Mucosa of descending colon (tissue), 3 donors: ENCODE measurements at regions not wholly inside any gene's neighbourhood (a gene's known extent, or its start where the extent isn't known, plus 50 kb on each side); places are given as distances from the start of the nearest gene placed in this dataset.

ENCODE experiments used
- ATAC-seq: fragments of 200-7000 bp; cut with Tn5 transposase; one replicate; pipeline ENCODE4 v1.9.1; 2020; ENCODE audit warnings: mild to moderate bottlenecking, moderate library complexity
- DNase-seq, 3 donors: peaks; one replicate each; pipeline ENCODE4 v3.0.0-alpha.2; 2020
- H3K36me3 ChIP-seq: fragments of 200-600 bp; one replicate; pipeline ENCODE4 v1.8.0; 2021; ENCODE audit warnings: low read depth, mild to moderate bottlenecking
- H3K4me1 ChIP-seq: fragments of 200-600 bp; one replicate; pipeline ENCODE4 v1.8.0; 2021; ENCODE audit warnings: low read depth, mild to moderate bottlenecking
- H3K4me3 ChIP-seq: fragments of 200-600 bp; one replicate; pipeline ENCODE4 v1.8.0; 2021; ENCODE audit warnings: mild to moderate bottlenecking
- H3K9me3 ChIP-seq: fragments of 200-600 bp; one replicate; pipeline ENCODE4 v1.8.0; 2021; ENCODE audit warnings: mild to moderate bottlenecking
- CTCF ChIP-seq: fragments of 200-600 bp; IDR thresholded peaks from one replicate; pipeline ENCODE4 v1.8.0; 2022; ENCODE audit warnings: antibody characterized with exemption, mild to moderate bottlenecking
- intact Hi-C, 2 donors: fragments of 100-400 bp; cut with DNase I in 1 of 2; cut with micrococcal nuclease in 1 of 2; formaldehyde crosslinking; loops; one replicate each; pipeline versions ENCODE4 v1.11.0 to v1.11.1; 2022; cut with DNase I, micrococcal nuclease
- donor health status: DM: no; HTN: no; CAD: no; lungs with moderate emphysema.
- donor health status: DM: no; HTN: no; CAD: no.
- donor health status: DM: no; HTN: yes; CAD: no.

GRCh38 chr7:130972201-130972600, 238.2 kb upstream of the KLF14 start:
- no peaks in the 10 kb centered on the region for H3K36me3 ChIP-seq
- peaks cover 4% of the 10 kb centered on the region for H3K9me3 ChIP-seq
- no peak for TF ChIP-seq CTCF
- DNase-seq (no peak), ATAC-seq (no peak)
- intact Hi-C loops = no loop called here
- no peaks in the 10 kb centered on the region for H3K4me1 ChIP-seq
- H3K4me3 ChIP-seq = no peak overlapping the region

GRCh38 chr7:130973637-130974036, 239.6 kb upstream of the KLF14 start:
- ATAC-seq (no peak), DNase-seq (no peak)
- TF ChIP-seq CTCF = no peak
- H3K36me3 ChIP-seq = no peaks in the 10 kb centered on the region
- intact Hi-C loops = no loop called here
- no peak overlapping the region for H3K4me3 ChIP-seq
- no peaks in the 10 kb centered on the region for H3K4me1 ChIP-seq
- H3K9me3 ChIP-seq = peaks cover 4% of the 10 kb centered on the region

GRCh38 chr7:130974169-130974568, 240.2 kb upstream of the KLF14 start:
- no peak for ATAC-seq
- Histone ChIP-seq H3K9me3 (peaks cover 4% of the 10 kb centered on the region), H3K4me3 (no peak overlapping the region), H3K36me3 (no peaks in the 10 kb centered on the region), H3K4me1 (no peaks in the 10 kb centered on the region)
- DNase-seq = no peak
- no peak for TF ChIP-seq CTCF
- intact Hi-C loops = no loop called here

- no peak for TF ChIP-seq CTCF
- Histone ChIP-seq H3K9me3 (peaks cover 4% of the 10 kb centered on the region), H3K4me3 (no peak overlapping the region), H3K36me3 (no peaks in the 10 kb centered on the region), H3K4me1 (no peaks in the 10 kb centered on the region)
- no peak for ATAC-seq
- intact Hi-C loops = no loop called here
- DNase-seq = no peak
These were observed 240.8 kb upstream of the KLF14 start for GRCh38 chr7:130974794-130975193.

- ATAC-seq (no peak), DNase-seq (no peak)
- Histone ChIP-seq H3K4me1 (no peaks in the 10 kb centered on the region), H3K4me3 (no peak overlapping the region), H3K9me3 (peaks cover 4% of the 10 kb centered on the region), H3K36me3 (no peaks in the 10 kb centered on the region)
- intact Hi-C loops = no loop called here
- no peak for TF ChIP-seq CTCF
These were observed 241.7 kb upstream of the KLF14 start for GRCh38 chr7:130975731-130976130.

GRCh38 chr7:130982160-130982638, 248.2 kb upstream of the KLF14 start:
- Histone ChIP-seq H3K4me1 (peaks cover 16% of the 10 kb centered on the region), H3K4me3 (no peak overlapping the region), H3K9me3 (no peaks in the 10 kb centered on the region), H3K36me3 (no peaks in the 10 kb centered on the region)
- no peak for TF ChIP-seq CTCF
- no peak for DNase-seq
- intact Hi-C loops = no loop called here
- ATAC-seq = peak; percentile 88
